SK-N-SH (cell line): ENCODE measurements at regions not wholly inside any gene's neighbourhood (a gene's known extent, or its start where the extent isn't known, plus 50 kb on each side); places are given as distances from the start of the nearest gene placed in this dataset.

Source experiments
- CTCF ChIA-PET: fragments of 300-600, 350-600 bp; formaldehyde crosslinking; extraction: SDS; loops from one replicate; lab custom pipeline; 2021; lab: Yijun Ruan, JAX
- POLR2A ChIA-PET: fragments of 350-600 bp; sonication (Branson Sonifier 250); formaldehyde crosslinking; extraction: SDS; loops from one replicate; lab custom pipeline; 2020; ENCODE audit warnings: antibody characterized with exemption, inconsistent platforms; lab: Yijun Ruan, JAX
- DNase-seq: peaks from one replicate; pipeline ENCODE4 v3.0.0; 2012
- H2AFZ ChIP-seq: fragments of 200-600 bp; sonication (generic); 2 replicates; pipeline ENCODE4 v1.8.1; 2016; ENCODE audit warnings: antibody characterized with exemption, mild to moderate bottlenecking, low read depth
- H3F3A ChIP-seq: fragments of 200-600 bp; sonication (generic); replicated peaks from 2 replicates; pipeline ENCODE3; 2016; ENCODE audit warnings: antibody characterized with exemption, mild to moderate bottlenecking; ENCODE audit not compliant: insufficient read depth
- H3K27ac ChIP-seq, 2 experiments: fragments of 200-500 bp in 1 of 2; fragments of 200-600 bp in 1 of 2; sonication (Bioruptor generic) in 1 of 2; sonication (generic), shearing (Covaris generic) in 1 of 2; 2 replicates each; pipeline versions ENCODE4 v1.5.1 to v1.6.1; 2014 to 2016; ENCODE audit warnings: low read depth in 2 of 2, inconsistent platforms in 1 of 2, low read length in 1 of 2, mild to moderate bottlenecking in 1 of 2, mixed read lengths in 1 of 2
- H3K27me3 ChIP-seq: fragments of 200-600 bp; sonication (generic), shearing (Covaris generic); 2 replicates; pipeline ENCODE4 v1.6.1; 2016; ENCODE audit warnings: mixed run types; ENCODE audit not compliant: insufficient read depth
- H3K36me3 ChIP-seq, 2 experiments: fragments of 200-500 bp in 1 of 2; fragments of 200-600 bp in 1 of 2; sonication (Bioruptor generic) in 1 of 2; sonication (generic) in 1 of 2; replicated peaks in 1 of 2; 2 replicates each; pipeline versions ENCODE3 to v1.5.1; 2014 to 2016; ENCODE audit warnings: low read length in 1 of 2, mild to moderate bottlenecking in 1 of 2; ENCODE audit not compliant: insufficient read depth in 2 of 2, control insufficient read depth in 1 of 2
- H3K4me1 ChIP-seq, 2 experiments: fragments of 200-500 bp in 1 of 2; fragments of 200-600 bp in 1 of 2; sonication (Bioruptor generic) in 1 of 2; sonication (generic), shearing (Covaris generic) in 1 of 2; 2 replicates each; pipeline versions ENCODE4 v1.5.1 to v1.6.1; 2014 to 2016; ENCODE audit warnings: low read depth in 1 of 2, low read length in 1 of 2, mixed run types in 1 of 2; ENCODE audit not compliant: insufficient read depth in 2 of 2, control insufficient read depth in 1 of 2
- H3K4me2 ChIP-seq: fragments of 200-600 bp; sonication (generic), shearing (Covaris generic); 2 replicates; pipeline ENCODE4 v1.6.1; 2017; ENCODE audit warnings: mixed run types
- H3K4me3 ChIP-seq, 2 experiments: fragments of 200-500 bp in 1 of 2; fragments of 200-600 bp in 1 of 2; sonication (Bioruptor generic) in 1 of 2; sonication (generic), shearing (Covaris generic) in 1 of 2; 2 replicates each; pipeline versions ENCODE4 v1.5.1 to v1.8.1; 2014 to 2016; ENCODE audit warnings: low read depth in 2 of 2, inconsistent platforms in 1 of 2, low read length in 1 of 2, mild to moderate bottlenecking in 1 of 2, mixed read lengths in 1 of 2, moderate library complexity in 1 of 2
- H3K79me2 ChIP-seq: fragments of 200-600 bp; sonication (generic); 2 replicates; pipeline ENCODE4 v1.8.1; 2017; ENCODE audit warnings: mild to moderate bottlenecking; ENCODE audit not compliant: insufficient read depth
- H3K9ac ChIP-seq: fragments of 200-600 bp; sonication (generic); 2 replicates; pipeline ENCODE4 v1.6.1; 2017; ENCODE audit warnings: mixed run types
- H3K9me2 ChIP-seq: fragments of 200-600 bp; sonication (generic); 2 replicates; pipeline ENCODE4 v1.6.1; 2017; ENCODE audit warnings: mixed run types
- H3K9me3 ChIP-seq: fragments of 200-600 bp; sonication (generic); 2 replicates; pipeline ENCODE4 v1.6.1; 2017; ENCODE audit warnings: mixed run types, mild to moderate bottlenecking, moderate library complexity
- H4K20me1 ChIP-seq: fragments of 200-600 bp; sonication (generic); 2 replicates; pipeline ENCODE4 v1.6.1; 2017; ENCODE audit warnings: mild to moderate bottlenecking, mixed run types; ENCODE audit not compliant: insufficient read depth
- CHD2 ChIP-seq: fragments of 150-350 bp; IDR thresholded peaks from 2 replicates; pipeline ENCODE4 v1.6.1; 2018; ENCODE audit warnings: low read length; ENCODE audit not compliant: partially characterized antibody
- CTCF ChIP-seq: fragments of 200-600 bp; sonication (generic); IDR thresholded peaks from 2 replicates; pipeline ENCODE4 v1.6.1; 2017; ENCODE audit warnings: antibody characterized with exemption, mild to moderate bottlenecking, moderate library complexity
- GATA2 ChIP-seq: sonication (generic); formaldehyde crosslinking; IDR thresholded peaks from 2 replicates; pipeline ENCODE4 v1.5.0; 2020; ENCODE audit warnings: mild to moderate bottlenecking, missing genetic modification reagents
- NFIC ChIP-seq: IDR thresholded peaks from 2 replicates; pipeline ENCODE4 v1.4.0; 2012; ENCODE audit warnings: borderline replicate concordance
- NRF1 ChIP-seq: IDR thresholded peaks from 2 replicates; pipeline ENCODE4 v1.6.1; 2012; ENCODE audit warnings: low read depth, mild to moderate bottlenecking, low read length
- RAD21 ChIP-seq: IDR thresholded peaks from 2 replicates; pipeline ENCODE4 v1.6.1; 2012; ENCODE audit warnings: mild to moderate bottlenecking, low read length
- REST ChIP-seq: IDR thresholded peaks from 2 replicates; pipeline ENCODE4 v1.6.1; 2012; ENCODE audit warnings: mild to moderate bottlenecking, low read depth, low read length, moderate library complexity
- TAF1 ChIP-seq: IDR thresholded peaks from 2 replicates; pipeline ENCODE4 v1.6.1; 2012; ENCODE audit warnings: low read depth, mild to moderate bottlenecking, low read length, moderate library complexity, borderline replicate concordance
- USF2 ChIP-seq: fragments of 150-350 bp; IDR thresholded peaks from 2 replicates; pipeline ENCODE4 v1.6.1; 2017; ENCODE audit warnings: antibody characterized with exemption, low read length, low read depth, borderline replicate concordance
- YY1 ChIP-seq: IDR thresholded peaks from 2 replicates; pipeline ENCODE4 v1.4.0; 2012; ENCODE audit warnings: low read depth, mild to moderate bottlenecking
- ZBTB33 ChIP-seq: IDR thresholded peaks from 2 replicates; pipeline ENCODE4 v1.4.0; 2012; ENCODE audit warnings: low read depth, borderline replicate concordance
- WGBS: methylation state at CpG from one replicate; pipeline ENCODE4 v1.1.6; 2017; ENCODE audit warnings: low lambda C conversion rate; 5-methylcytosine and 5-hydroxymethylcytosine counted together

- WGBS = 31% methylated on average over 8 of the region's 8 CpGs
- no peak for DNase-seq
Measured at GRCh38 chr3:97417-98258, 98.9 kb upstream of the CHL1 start.

More at GRCh38 chr3:97417-98258, 98.9 kb upstream of the CHL1 start:
- no peaks in the 10 kb centered on the region for H3F3A ChIP-seq
- no peak overlapping the region for H3K9ac ChIP-seq
- H3K9me3 ChIP-seq = peaks cover 2% of the 10 kb centered on the region; the same call in 1 of the 2 replicates
- no peak overlapping the region for H2AFZ ChIP-seq
- H3K27me3 ChIP-seq = no peaks in the 10 kb centered on the region
- H3K4me3 ChIP-seq = no peak overlapping the region
- peaks cover 0 to 2% of the 10 kb centered on the region in 2 experiments; a peak in 1 of 4 replicates for H3K4me1 ChIP-seq
- ChIA-PET POLR2A (no interaction called here), CTCF (interaction anchor here (1.8 kb wide), 1 partner anchor 256 kb away, joined by 6 read pairs; no protein-coding TSS in a partner anchor)
- no peak overlapping the region for H3K27ac ChIP-seq
- H4K20me1 ChIP-seq = no peaks in the 10 kb centered on the region
- TF ChIP-seq NRF1 (no peak), ZBTB33 (no peak), CHD2 (no peak), TAF1 (no peak), USF2 (no peak), CTCF (no peak), GATA2 (no peak), REST (no peak), NFIC (no peak), YY1 (no peak), RAD21 (no peak)
- no peaks in the 10 kb centered on the region for H3K79me2 ChIP-seq
- no peaks in the 10 kb centered on the region for H3K9me2 ChIP-seq
- no peaks in the 10 kb centered on the region for H3K36me3 ChIP-seq
- no peak overlapping the region for H3K4me2 ChIP-seq
